Hippocampal formation (tissue), 2 donors: ENCODE measurements at regions not wholly inside any gene's neighbourhood (a gene's known extent, or its start where the extent isn't known, plus 50 kb on each side); places are given as distances from the start of the nearest gene placed in this dataset.

ENCODE experiments used
- DNase-seq, 2 donors: peaks; one replicate each; lab custom pipeline; 2025; lab: John Stamatoyannopoulos, UW

- DNase-seq, result no peak
Measured at GRCh38 chr5:38099205-38100168, 158.9 kb upstream of the EGFLAM start.

GRCh38 chr5:38094889-38095288 is 163.5 kb upstream of the EGFLAM start:
- no peak for DNase-seq

GRCh38 chr5:38093855-38094254 is 164.5 kb upstream of the EGFLAM start:
- no peak for DNase-seq

GRCh38 chr5:38086777-38087176 is 171.6 kb upstream of the EGFLAM start:
- no peak for DNase-seq

GRCh38 chr5:38079620-38080402 is 178.5 kb upstream of the EGFLAM start:
- no peak for DNase-seq

- no peak for DNase-seq
Measured at GRCh38 chr5:38078161-38078560, 180.2 kb upstream of the EGFLAM start.

- DNase-seq, result no peak
Measured at GRCh38 chr5:38077652-38078051, 180.7 kb upstream of the EGFLAM start.

DNA sequence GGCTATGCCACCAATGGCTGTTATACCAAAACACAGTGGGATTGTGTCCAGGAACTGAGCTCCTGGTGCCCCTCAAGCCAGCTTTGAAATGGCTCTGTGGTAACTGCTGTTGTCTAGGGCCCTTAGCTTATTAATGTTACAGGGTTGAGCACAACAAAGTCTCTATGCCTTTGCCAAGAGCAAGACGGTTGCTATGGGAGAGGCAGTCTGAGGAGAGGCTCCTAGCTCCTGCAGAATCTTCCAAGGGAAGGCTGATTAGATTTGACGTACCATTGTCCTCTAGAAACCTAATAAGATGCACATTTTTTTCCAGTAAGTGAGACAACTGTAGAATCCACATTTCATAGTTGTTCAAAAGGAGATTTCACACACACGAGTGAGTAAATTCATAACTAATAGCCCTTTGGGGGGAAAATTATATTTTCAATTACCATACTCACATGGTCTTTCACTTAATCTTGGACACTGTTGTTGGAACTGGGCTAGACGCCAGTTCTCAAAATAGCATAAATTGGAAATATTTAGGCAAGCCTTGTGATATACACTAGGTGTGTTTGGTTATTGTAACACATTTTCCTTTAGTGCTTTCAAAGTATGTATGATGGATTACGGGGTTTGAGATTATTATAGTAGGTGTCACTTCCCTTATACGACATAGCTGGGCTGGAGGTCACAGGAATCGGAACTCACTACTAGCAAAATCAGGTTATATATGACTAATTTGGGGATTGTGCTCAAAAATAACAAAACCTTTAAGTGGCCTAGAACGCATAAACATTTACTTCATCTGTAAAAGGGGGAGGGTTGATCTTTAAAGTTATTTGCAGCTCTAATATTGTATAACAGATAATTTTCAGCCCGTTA is 186.3 kb upstream of the EGFLAM start:
- no peak for DNase-seq

DNA sequence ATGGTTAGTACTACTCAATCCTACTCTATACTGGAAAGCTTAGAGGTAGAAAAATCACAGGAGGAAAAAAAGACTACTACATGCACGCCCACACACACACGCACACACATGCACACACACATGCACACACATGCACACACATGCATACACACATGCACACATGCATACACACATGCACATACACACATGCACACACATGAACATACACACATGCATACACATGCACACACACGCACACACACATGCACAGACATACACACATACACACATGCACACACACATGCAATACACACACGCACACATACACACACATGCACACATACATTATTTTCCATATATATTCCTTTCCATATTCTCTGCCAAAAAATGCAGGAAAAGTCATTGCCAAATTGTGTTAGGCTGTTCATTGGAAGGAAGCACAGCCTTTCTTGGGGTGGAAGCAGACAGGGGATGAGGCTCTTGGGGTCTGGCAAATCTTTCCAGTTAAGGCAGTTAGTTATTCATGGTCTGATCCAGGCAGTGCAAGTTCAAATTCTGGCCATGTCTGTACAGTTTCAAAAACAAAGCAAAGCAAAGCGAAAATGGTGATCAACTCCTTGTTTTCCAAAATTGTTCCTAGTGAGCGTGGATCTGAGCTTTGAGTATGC is 187.9 kb upstream of the EGFLAM start:
- no peak for DNase-seq

GRCh38 chr5:38069360-38069759 is 189.0 kb upstream of the EGFLAM start:
- DNase-seq, result no peak

GRCh38 chr5:38060354-38060753 is 198.0 kb upstream of the EGFLAM start:
- no peak for DNase-seq

- no peak for DNase-seq
Measured at GRCh38 chr5:38059876-38060275, 198.5 kb upstream of the EGFLAM start.

- no peak for DNase-seq
Measured at GRCh38 chr5:38051711-38052511, 206.4 kb upstream of the EGFLAM start.

GRCh38 chr5:38048400-38048799 is 208.6 kb upstream of the GDNF start:
- DNase-seq, result no peak

DNA sequence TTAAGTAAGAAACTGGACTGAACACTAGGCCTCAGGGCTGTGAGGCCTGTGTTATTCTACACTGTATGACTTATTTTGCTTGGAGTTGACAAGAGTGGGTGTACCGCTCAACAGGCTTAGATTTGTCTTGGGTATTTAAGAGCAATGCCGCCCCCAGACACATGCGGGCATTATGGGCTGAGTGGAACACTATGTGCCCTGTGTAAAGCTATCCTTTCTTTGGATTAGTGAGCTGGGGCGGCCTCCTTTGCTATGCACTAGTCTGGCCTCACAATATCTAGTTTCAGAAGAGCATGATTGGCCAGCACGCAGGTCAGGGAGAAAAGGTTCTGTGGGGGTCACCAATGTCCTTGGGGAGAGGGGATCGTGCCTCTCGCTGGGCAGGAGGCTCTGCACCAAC is 206.3 kb upstream of the GDNF start:
- DNase-seq, result no peak

GRCh38 chr5:38045446-38045845 is 205.6 kb upstream of the GDNF start:
- DNase-seq, result no peak

- DNase-seq, result no peak
Measured at GRCh38 chr5:38039826-38040225, 200.0 kb upstream of the GDNF start.

GRCh38 chr5:38039091-38039490 is 199.2 kb upstream of the GDNF start:
- no peak for DNase-seq

DNA sequence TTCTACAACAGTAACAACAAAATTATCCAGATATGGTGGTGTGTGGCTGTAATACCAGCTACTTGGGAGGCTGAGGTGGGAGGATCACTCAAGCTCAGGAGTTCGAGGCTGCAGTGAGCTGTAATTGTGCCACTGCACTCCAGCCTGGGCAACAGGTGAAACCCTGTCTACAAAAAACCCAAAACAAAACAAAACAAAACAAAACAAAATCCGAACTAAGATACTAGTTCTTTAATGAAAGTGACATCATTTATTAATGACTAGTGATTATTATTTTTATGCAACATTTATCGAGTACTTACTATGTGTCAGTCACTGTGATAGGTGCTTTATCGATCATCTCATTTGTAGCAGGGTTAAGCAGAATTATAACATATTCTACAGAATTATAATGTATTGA is 196.9 kb upstream of the GDNF start:
- no peak for DNase-seq

- DNase-seq, result no peak
Measured at GRCh38 chr5:38032149-38032548, 192.3 kb upstream of the GDNF start.

GRCh38 chr5:38031304-38031703 is 191.5 kb upstream of the GDNF start:
- no peak for DNase-seq
